ENCODE measurements at regions not wholly inside any gene's neighbourhood (a gene's known extent, or its start where the extent isn't known, plus 50 kb on each side); places are given as distances from the start of the nearest gene placed in this dataset.

DNA sequence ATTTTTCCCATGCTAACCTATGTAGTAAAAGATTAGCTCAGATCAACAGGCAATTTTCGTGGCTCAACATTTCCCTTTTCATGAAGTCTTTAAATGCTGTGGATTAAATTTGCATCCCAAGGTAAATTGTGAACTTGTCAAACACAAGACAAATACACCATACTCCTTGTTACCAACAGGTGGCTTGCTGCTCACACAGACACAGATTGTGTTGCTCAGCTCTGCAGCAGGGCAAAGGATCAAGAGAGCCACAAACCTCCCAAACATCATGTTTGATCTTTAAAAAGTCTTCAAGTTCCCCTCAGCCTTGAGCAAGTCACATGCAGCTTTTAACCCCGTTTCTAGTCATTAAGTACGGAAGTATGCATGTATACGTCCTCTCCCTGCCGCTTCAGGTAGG, 119.6 kb upstream of the CNTNAP4 start:
- TF ChIP-seq, protein P1, sequence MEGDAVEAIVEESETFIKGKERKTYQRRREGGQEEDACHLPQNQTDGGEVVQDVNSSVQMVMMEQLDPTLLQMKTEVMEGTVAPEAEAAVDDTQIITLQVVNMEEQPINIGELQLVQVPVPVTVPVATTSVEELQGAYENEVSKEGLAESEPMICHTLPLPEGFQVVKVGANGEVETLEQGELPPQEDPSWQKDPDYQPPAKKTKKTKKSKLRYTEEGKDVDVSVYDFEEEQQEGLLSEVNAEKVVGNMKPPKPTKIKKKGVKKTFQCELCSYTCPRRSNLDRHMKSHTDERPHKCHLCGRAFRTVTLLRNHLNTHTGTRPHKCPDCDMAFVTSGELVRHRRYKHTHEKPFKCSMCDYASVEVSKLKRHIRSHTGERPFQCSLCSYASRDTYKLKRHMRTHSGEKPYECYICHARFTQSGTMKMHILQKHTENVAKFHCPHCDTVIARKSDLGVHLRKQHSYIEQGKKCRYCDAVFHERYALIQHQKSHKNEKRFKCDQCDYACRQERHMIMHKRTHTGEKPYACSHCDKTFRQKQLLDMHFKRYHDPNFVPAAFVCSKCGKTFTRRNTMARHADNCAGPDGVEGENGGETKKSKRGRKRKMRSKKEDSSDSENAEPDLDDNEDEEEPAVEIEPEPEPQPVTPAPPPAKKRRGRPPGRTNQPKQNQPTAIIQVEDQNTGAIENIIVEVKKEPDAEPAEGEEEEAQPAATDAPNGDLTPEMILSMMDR (IDR thresholded peaks at IDR 0.05), result no peak
- H3K36me3 ChIP-seq (ENCODE audit: insufficient read depth in 1 of 2, low read depth in 1 of 2), result no peaks in the 10 kb centered on the region
- DNase-seq, result no peak
- no peaks in the 10 kb centered on the region for H3K4me1 ChIP-seq
- H3K27ac ChIP-seq, result no peak overlapping the region
- 62 to 74% (median 71%) methylated on average over 5 of the region's 5 CpGs for WGBS, 3 donors
- no peak for ATAC-seq
- no peaks in the 10 kb centered on the region for H3K27me3 ChIP-seq (ENCODE audit: insufficient read depth in 3 of 3, low read length in 2 of 3)
- intact Hi-C loops (cut with DNase I), result no loop called here
- H3K4me3 ChIP-seq, result no peak overlapping the region
- H3K9me3 ChIP-seq, result no peaks in the 10 kb centered on the region

DNA sequence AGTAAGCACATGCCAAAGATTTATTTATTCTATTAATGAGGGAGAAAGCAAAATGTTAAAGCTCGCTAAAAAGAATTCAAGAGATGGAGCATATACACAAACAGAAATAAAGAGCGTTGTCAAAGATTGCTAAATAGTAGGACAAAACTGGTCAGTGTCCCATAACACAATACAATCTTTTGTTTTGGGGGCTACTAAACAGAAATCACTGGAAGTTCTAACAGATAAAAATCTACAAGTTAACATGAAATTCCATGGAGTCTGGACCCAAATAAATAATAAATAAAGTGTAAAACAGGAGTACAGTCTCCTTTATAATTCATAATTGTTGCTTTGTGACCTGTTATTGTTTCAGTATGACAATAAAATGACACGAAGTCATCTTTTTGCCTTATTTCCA, 115.2 kb upstream of the CNTNAP4 start:
- intact Hi-C loops (cut with DNase I), result no loop called here
- TF ChIP-seq, protein P1 (IDR thresholded peaks at IDR 0.05), result no peak
- no peak overlapping the region for H3K4me3 ChIP-seq
- ATAC-seq (no peak), DNase-seq (no peak)
- H3K36me3 ChIP-seq (ENCODE audit: insufficient read depth in 1 of 2, low read depth in 1 of 2), result no peaks in the 10 kb centered on the region
- no peaks in the 10 kb centered on the region for H3K27me3 ChIP-seq (ENCODE audit: insufficient read depth in 3 of 3, low read length in 2 of 3)
- 71 to 79% (median 71%) methylated on average over 3 of the region's 3 CpGs for whole genome bisulfite sequencing, 3 donors
- no peak overlapping the region for H3K27ac ChIP-seq
- H3K4me1 ChIP-seq, result no peaks in the 10 kb centered on the region
- H3K9me3 ChIP-seq, result no peaks in the 10 kb centered on the region

DNA sequence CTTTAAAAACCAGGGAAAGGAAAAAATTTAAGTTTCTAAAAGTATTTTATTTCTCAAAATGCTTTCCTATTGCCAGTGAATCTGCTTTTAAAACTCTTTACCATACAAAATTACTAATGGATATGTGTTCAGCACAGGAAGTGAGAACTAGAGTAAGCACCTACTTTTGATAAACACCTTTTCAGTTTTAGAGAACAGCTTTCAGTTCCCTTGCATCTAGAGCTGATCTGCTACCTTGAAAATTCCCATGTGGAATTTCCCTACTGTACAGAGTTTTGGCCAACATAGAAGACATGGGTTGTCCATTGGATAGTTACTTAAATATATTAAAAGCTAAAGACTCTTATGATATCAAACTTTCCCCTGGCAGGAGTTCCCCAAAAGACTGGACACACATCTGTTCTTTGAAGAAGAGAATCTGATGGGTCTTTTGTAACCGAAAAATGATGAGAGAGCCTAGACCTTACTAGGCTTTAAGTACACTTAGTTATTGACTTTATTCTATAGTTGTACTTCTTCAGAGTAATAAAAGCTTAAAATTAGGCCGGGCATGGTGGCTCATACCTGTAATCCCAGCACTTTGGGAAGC, 112.1 kb upstream of the CNTNAP4 start:
- TF ChIP-seq, protein P1 (IDR thresholded peaks at IDR 0.05), result no peak
- ATAC-seq (no peak), DNase-seq (no peak)
- Histone ChIP-seq H3K4me3 (no peak overlapping the region), H3K9me3 (no peaks in the 10 kb centered on the region), H3K36me3 (ENCODE audit: insufficient read depth in 1 of 2, low read depth in 1 of 2) (no peaks in the 10 kb centered on the region), H3K27me3 (ENCODE audit: insufficient read depth in 3 of 3, low read length in 2 of 3) (no peaks in the 10 kb centered on the region), H3K27ac (no peak overlapping the region), H3K4me1 (no peaks in the 10 kb centered on the region)
- WGBS, 3 donors, result 84 to 93% (median 91%) methylated on average over 2 of the region's 2 CpGs
- intact Hi-C loops (cut with DNase I), result no loop called here

DNA sequence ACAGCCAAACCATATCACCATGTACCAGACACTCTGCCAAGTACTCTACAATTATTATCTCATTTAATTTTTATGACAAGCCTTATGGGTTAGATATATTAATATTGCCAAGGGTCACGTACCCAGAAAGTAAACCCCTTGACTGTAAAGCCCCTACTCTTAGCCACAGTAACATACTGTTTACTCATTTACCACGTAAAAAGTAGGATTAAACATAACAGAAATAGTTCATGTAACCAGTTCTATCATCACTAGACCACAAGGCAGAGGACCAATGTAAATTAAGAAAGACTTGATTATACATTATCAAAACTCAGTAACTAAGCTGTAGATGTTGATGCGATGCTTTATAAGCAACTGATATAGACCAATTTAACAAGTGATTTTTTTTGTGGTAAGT, 101.5 kb upstream of the CNTNAP4 start:
- intact Hi-C loops (cut with DNase I), result no loop called here
- Histone ChIP-seq H3K9me3 (peaks cover 10% of the 10 kb centered on the region), H3K27me3 (ENCODE audit: insufficient read depth in 3 of 3, low read length in 2 of 3) (no peaks in the 10 kb centered on the region), H3K27ac (no peak overlapping the region), H3K4me3 (no peak overlapping the region), H3K36me3 (ENCODE audit: insufficient read depth in 1 of 2, low read depth in 1 of 2) (no peaks in the 10 kb centered on the region), H3K4me1 (no peaks in the 10 kb centered on the region)
- no peak for DNase-seq
- 76 to 80% (median 76%) methylated on average over 3 of the region's 3 CpGs for WGBS, 3 donors
- TF ChIP-seq, protein P1 (IDR thresholded peaks at IDR 0.05), result no peak
- no peak for ATAC-seq

DNA sequence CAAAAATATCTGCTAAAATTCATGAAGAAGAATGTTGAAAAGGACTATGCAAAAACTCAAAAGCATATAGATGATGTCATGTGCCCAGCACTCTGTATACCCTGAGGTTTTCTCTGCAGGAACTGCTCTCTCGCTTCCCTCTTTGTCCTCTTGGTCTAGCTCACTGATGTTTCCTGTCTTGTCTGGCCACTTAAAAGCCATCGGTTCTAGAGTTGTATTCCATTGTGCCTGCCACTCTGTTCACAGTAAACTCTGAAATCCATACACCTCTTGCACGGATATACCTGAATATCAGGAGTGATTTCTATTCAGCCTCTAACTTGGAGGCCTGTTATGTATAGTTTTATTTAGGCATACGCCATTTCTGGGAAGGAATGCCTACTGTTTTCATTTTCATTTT, 101.0 kb upstream of the CNTNAP4 start:
- intact Hi-C loops (cut with DNase I), result no loop called here
- WGBS, 3 donors, result 62 to 75% (median 65%) methylated on average over 4 of the region's 4 CpGs
- ATAC-seq, result no peak

More for the DNA sequence above, 101.0 kb upstream of the CNTNAP4 start:
- no peaks in the 10 kb centered on the region for H3K27me3 ChIP-seq (ENCODE audit: insufficient read depth in 3 of 3, low read length in 2 of 3)
- no peaks in the 10 kb centered on the region for H3K4me1 ChIP-seq
- peaks cover 8% of the 10 kb centered on the region for H3K9me3 ChIP-seq
- H3K36me3 ChIP-seq (ENCODE audit: insufficient read depth in 1 of 2, low read depth in 1 of 2), result no peaks in the 10 kb centered on the region
- DNase-seq, result no peak
- TF ChIP-seq, protein P1 (IDR thresholded peaks at IDR 0.05), result no peak
- no peak overlapping the region for H3K4me3 ChIP-seq
- no peak overlapping the region for H3K27ac ChIP-seq

All from psoas muscle (tissue), 7 donors.